IMR-90 (cell line): ENCODE measurements at regions not wholly inside any gene's neighbourhood (a gene's known extent, or its start where the extent isn't known, plus 50 kb on each side); places are given as distances from the start of the nearest gene placed in this dataset.

ENCODE experiments used
- ATAC-seq: fragments of 200-7000 bp; cut with Tn5 transposase; 2 replicates; pipeline ENCODE4 v1.9.1; 2020; ENCODE audit warnings: low read depth, mild to moderate bottlenecking, moderate library complexity
- BruUV-seq: library from RNA; stranded (reverse); fragments of 400-500 nt; replicated peaks from 2 replicates; lab custom pipeline; 2021; lab: Mats Ljungman, UMichigan
- CTCF ChIA-PET: fragments of 300-600 bp; formaldehyde crosslinking; extraction: SDS; loops from one replicate; lab custom pipeline; 2021; ENCODE audit warnings: antibody characterized with exemption; lab: Yijun Ruan, JAX
- POLR2A ChIA-PET: fragments of 300-600 bp; sonication (Branson Sonifier 250); formaldehyde crosslinking; loops from one replicate; lab custom pipeline; 2022; ENCODE audit warnings: antibody characterized with exemption; ENCODE audit not compliant: unreplicated experiment; lab: Charles Lee
- DNase-seq: peaks from one replicate; pipeline ENCODE4 v3.0.0; 2013
- H2AFZ ChIP-seq: replicated peaks from 2 replicates; pipeline ENCODE3; 2013; ENCODE audit warnings: low read length, mild to moderate bottlenecking; ENCODE audit not compliant: poor library complexity
- H2AK5ac ChIP-seq: 2 replicates; pipeline ENCODE4 v1.6.1; 2013; ENCODE audit warnings: low read depth, low read length, inconsistent platforms
- H2AK9ac ChIP-seq: replicated peaks from 2 replicates; pipeline ENCODE3; 2013; ENCODE audit warnings: mild to moderate bottlenecking, low read depth, low read length, moderate library complexity; ENCODE audit not compliant: poor library complexity
- H2BK120ac ChIP-seq: 2 replicates; pipeline ENCODE4 v1.6.1; 2013; ENCODE audit warnings: low read depth, low read length, inconsistent platforms
- H2BK15ac ChIP-seq: 3 replicates; pipeline ENCODE4 v1.6.1; 2013; ENCODE audit warnings: low read depth, low read length, inconsistent platforms
- H2BK20ac ChIP-seq: 2 replicates; pipeline ENCODE4 v1.6.1; 2013; ENCODE audit warnings: low read depth, mild to moderate bottlenecking, inconsistent platforms, low read length, moderate library complexity
- H2BK5ac ChIP-seq: 2 replicates; pipeline ENCODE4 v1.6.1; 2013; ENCODE audit warnings: mild to moderate bottlenecking, low read depth, low read length, inconsistent platforms; ENCODE audit not compliant: poor library complexity, severe bottlenecking
- H3K14ac ChIP-seq: replicated peaks from 2 replicates; pipeline ENCODE4 v1.6.1; 2013; ENCODE audit warnings: low read depth, low read length, inconsistent platforms
- H3K18ac ChIP-seq: 2 replicates; pipeline ENCODE4 v1.6.1; 2013; ENCODE audit warnings: low read depth, low read length, control low read depth
- H3K23ac ChIP-seq: 2 replicates; pipeline ENCODE4 v1.6.1; 2013; ENCODE audit warnings: low read depth, low read length, inconsistent platforms
- H3K27ac ChIP-seq: 2 replicates; pipeline ENCODE4 v1.5.1; 2013; ENCODE audit warnings: mild to moderate bottlenecking, control low read depth, low read length; ENCODE audit not compliant: insufficient read depth
- H3K27me3 ChIP-seq: 2 replicates; pipeline ENCODE4 v1.6.1; 2013; ENCODE audit warnings: low read length; ENCODE audit not compliant: control insufficient read depth, insufficient read depth
- H3K36me3 ChIP-seq: 2 replicates; pipeline ENCODE4 v1.6.1; 2013; ENCODE audit warnings: low read length, mixed read lengths; ENCODE audit not compliant: control insufficient read depth, insufficient read depth
- H3K4ac ChIP-seq: 2 replicates; pipeline ENCODE4 v1.6.1; 2013; ENCODE audit warnings: low read depth, low read length, inconsistent platforms
- H3K4me1 ChIP-seq: 2 replicates; pipeline ENCODE4 v1.6.1; 2013; ENCODE audit warnings: low read length, mixed read lengths; ENCODE audit not compliant: control insufficient read depth, insufficient read depth
- H3K4me2 ChIP-seq: 2 replicates; pipeline ENCODE4 v1.6.1; 2013; ENCODE audit warnings: low read depth, mild to moderate bottlenecking, control low read depth, low read length, moderate library complexity
- H3K4me3 ChIP-seq: 2 replicates; pipeline ENCODE4 v1.5.1; 2013; ENCODE audit warnings: low read depth, mild to moderate bottlenecking, control low read depth, low read length, moderate library complexity; ENCODE audit not compliant: insufficient read depth
- H3K56ac ChIP-seq: 2 replicates; pipeline ENCODE4 v1.6.1; 2013; ENCODE audit warnings: low read length, inconsistent platforms; ENCODE audit not compliant: insufficient read depth; ENCODE audit errors: extremely low read depth
- H3K79me1 ChIP-seq, 2 experiments: 2 replicates each; pipeline ENCODE4 v1.6.1; 2013; ENCODE audit warnings: low read length in 2 of 2, inconsistent platforms in 1 of 2, low read depth in 1 of 2
- H3K9ac ChIP-seq: 2 replicates; pipeline ENCODE4 v1.6.1; 2013; ENCODE audit warnings: low read depth, low read length, control low read depth
- H3K9me1 ChIP-seq: 2 replicates; pipeline ENCODE4 v1.6.1; 2013; ENCODE audit warnings: low read length, inconsistent platforms; ENCODE audit not compliant: insufficient read depth
- H3K9me3 ChIP-seq: 2 replicates; pipeline ENCODE4 v1.6.1; 2013; ENCODE audit warnings: low read length; ENCODE audit not compliant: control insufficient read depth, insufficient read depth
- H4K20me1 ChIP-seq: 2 replicates; pipeline ENCODE4 v1.6.1; 2013; ENCODE audit warnings: low read length, inconsistent platforms; ENCODE audit not compliant: insufficient read depth
- H4K5ac ChIP-seq: 2 replicates; pipeline ENCODE4 v1.6.1; 2013; ENCODE audit warnings: mild to moderate bottlenecking, low read depth, low read length, control low read depth
- H4K8ac ChIP-seq, 2 experiments: 2 replicates each; pipeline ENCODE4 v1.6.1; 2013; ENCODE audit warnings: low read depth in 2 of 2, low read length in 2 of 2, control low read depth in 1 of 2, inconsistent platforms in 1 of 2
- H4K91ac ChIP-seq: 2 replicates; pipeline ENCODE4 v1.6.1; 2013; ENCODE audit warnings: low read depth, low read length, inconsistent platforms; ENCODE audit not compliant: insufficient read depth
- CTCF ChIP-seq: conservative IDR thresholded peaks from 2 replicates; pipeline ENCODE4 v1.5.1; 2012; ENCODE audit warnings: mild to moderate bottlenecking, low read depth, low read length, improper control_type of control experiment
- ELK1 ChIP-seq: fragments of 150-350 bp; IDR thresholded peaks from 2 replicates; pipeline ENCODE4 v1.6.1; 2016; ENCODE audit warnings: low read depth, mild to moderate bottlenecking, low read length, moderate library complexity, borderline replicate concordance
- MXI1 ChIP-seq: IDR thresholded peaks from 2 replicates; pipeline ENCODE4 v1.6.1; 2012; ENCODE audit warnings: low read depth, mild to moderate bottlenecking, low read length, moderate library complexity, borderline replicate concordance
- NFE2L2 ChIP-seq: fragments of 150-350 bp; IDR thresholded peaks from 2 replicates; pipeline ENCODE4 v1.6.1; 2016; ENCODE audit warnings: low read depth, mild to moderate bottlenecking, low read length
- POLR2A ChIP-seq: IDR thresholded peaks from 2 replicates; pipeline ENCODE4 v1.6.1; 2012; ENCODE audit warnings: mild to moderate bottlenecking, low read depth, low read length
- RAD21 ChIP-seq: IDR thresholded peaks from 2 replicates; pipeline ENCODE4 v1.6.1; 2012; ENCODE audit warnings: low read length, improper control_type of control experiment
- RCOR1 ChIP-seq: IDR thresholded peaks from 2 replicates; pipeline ENCODE4 v1.6.1; 2012; ENCODE audit warnings: mild to moderate bottlenecking, low read length, improper control_type of control experiment; ENCODE audit not compliant: insufficient replicate concordance
- RFX5 ChIP-seq: IDR thresholded peaks from 2 replicates; pipeline ENCODE4 v1.8.0; 2012; ENCODE audit warnings: low read depth, mild to moderate bottlenecking, low read length, moderate library complexity
- SMC3 ChIP-seq: fragments of 150-350 bp; IDR thresholded peaks from 2 replicates; pipeline ENCODE4 v1.6.1; 2016; ENCODE audit warnings: low read depth, mild to moderate bottlenecking, antibody characterized with exemption, low read length, moderate library complexity
- USF2 ChIP-seq: fragments of 150-350 bp; IDR thresholded peaks from 2 replicates; pipeline ENCODE4 v1.6.1; 2017; ENCODE audit warnings: mild to moderate bottlenecking, antibody characterized with exemption, low read length, low read depth
- WGBS, 2 experiments: methylation state at CpG; one replicate each; pipeline versions ENCODE4 v1.1.5 to v1.1.7; 2013; ENCODE audit warnings: missing lambda C conversion rate in 2 of 2; ENCODE audit not compliant: insufficient read length in 1 of 2; ENCODE audit errors: extremely low coverage in 2 of 2; 5-methylcytosine and 5-hydroxymethylcytosine counted together
- dilution Hi-C: fragments of 300-500 bp; cut with HindIII; formaldehyde crosslinking; loops from one replicate; pipeline ENCODE4 v1.14.3; 2018; ENCODE audit warnings: low sequenced_read_pairs; ENCODE audit not compliant: unreplicated experiment
- in situ Hi-C: fragments of 300-500 bp; cut with MboI; formaldehyde crosslinking; loops from 3 replicates; pipeline ENCODE4 v1.14.3; 2019; ENCODE audit warnings: low sequenced_read_pairs, inconsistent platforms, mixed read lengths
- intact Hi-C: fragments of 100-400 bp; cut with micrococcal nuclease; formaldehyde crosslinking; loops from 2 replicates; pipeline ENCODE4 v1.10.0; 2022

GRCh38 chr13:31495336-31495735, 244.0 kb upstream of the RXFP2 start:
- CTCF ChIA-PET = no interaction called here
- no peak for ATAC-seq
- dilution Hi-C loops = no loop called here

More at GRCh38 chr13:31495336-31495735, 244.0 kb upstream of the RXFP2 start:
- no peaks in the 10 kb centered on the region for H3K9me3 ChIP-seq
- no CpG with 5 or more reads among the region's 4 CpGs for WGBS, 2 experiments
- no peak overlapping the region for H2AK5ac ChIP-seq
- no peak overlapping the region for H4K5ac ChIP-seq
- no peak for DNase-seq
- H3K9me1 ChIP-seq = no peaks in the 10 kb centered on the region
- no peak overlapping the region for H3K27ac ChIP-seq
- POLR2A ChIA-PET = no interaction called here
- no peak overlapping the region for H3K18ac ChIP-seq
- H2BK15ac ChIP-seq = no peak overlapping the region
- no peak overlapping the region for H2BK5ac ChIP-seq
- TF ChIP-seq MXI1 = no peak
- no peak for TF ChIP-seq POLR2A
- TF ChIP-seq ELK1 = no peak
- no peak for TF ChIP-seq SMC3
- no peak for TF ChIP-seq RCOR1
- no peak for TF ChIP-seq RAD21
- no peak for TF ChIP-seq CTCF
- TF ChIP-seq USF2 = no peak
- TF ChIP-seq RFX5 = no peak
- no peak for TF ChIP-seq NFE2L2
- no peak overlapping the region for H2BK120ac ChIP-seq
- H4K8ac ChIP-seq = no peak overlapping the region
- no peak overlapping the region for H3K14ac ChIP-seq
- no peak overlapping the region for H3K56ac ChIP-seq
- intact Hi-C loops (no loop called here), in situ Hi-C loops (no loop called here)
- no peak overlapping the region for H3K9ac ChIP-seq
- no peak overlapping the region for H3K23ac ChIP-seq
- H3K79me1 ChIP-seq = no peaks in the 10 kb centered on the region
- H3K4ac ChIP-seq = no peak overlapping the region
- no peak overlapping the region for H3K4me2 ChIP-seq
- no peak overlapping the region for H2AFZ ChIP-seq
- no peak overlapping the region for H2AK9ac ChIP-seq
- H3K4me1 ChIP-seq = no peaks in the 10 kb centered on the region
- H3K27me3 ChIP-seq = no peaks in the 10 kb centered on the region
- BruUV-seq = no TSS peak
- no peak overlapping the region for H4K91ac ChIP-seq
- H3K36me3 ChIP-seq = no peaks in the 10 kb centered on the region
- no peaks in the 10 kb centered on the region for H4K20me1 ChIP-seq
- no peak overlapping the region for H3K4me3 ChIP-seq
- H2BK20ac ChIP-seq = no peak overlapping the region
